Fibroblast of skin of scalp (primary cell): ENCODE measurements at regions not wholly inside any gene's neighbourhood (a gene's known extent, or its start where the extent isn't known, plus 50 kb on each side); places are given as distances from the start of the nearest gene placed in this dataset.
"Not testable (repeated sequence)": the region's sequence is repeated elsewhere in the genome, so short reads cannot be mapped to it uniquely, and the experiment has no call there.

Source experiments
- DNase-seq: peaks from one replicate; pipeline ENCODE4 v3.0.0-alpha.2; 2013

- no peak for DNase-seq
These were observed 150.3 kb upstream of the ETV3 start for GRCh38 chr1:157288492-157288891.

DNA sequence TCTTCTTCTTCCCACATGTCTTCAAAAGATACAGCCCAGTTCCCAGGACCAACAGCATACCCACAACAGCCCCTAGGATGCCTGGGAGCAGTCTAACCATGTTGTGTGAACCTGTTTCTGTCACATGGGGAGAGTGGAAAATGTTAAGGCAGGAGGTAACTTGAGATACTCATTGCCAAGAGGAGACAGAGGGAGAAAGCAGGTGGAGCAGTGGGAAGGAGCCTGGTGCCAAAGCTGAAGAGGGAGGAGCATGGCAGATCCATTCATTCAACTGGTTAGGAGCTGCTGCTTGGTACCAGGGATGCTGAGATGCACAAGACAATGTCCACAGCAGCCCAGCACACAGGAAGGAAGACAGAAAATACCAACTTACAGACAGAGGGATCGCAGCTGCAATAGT is 149.8 kb upstream of the ETV3 start:
- DNase-seq, result no peak

- no peak for DNase-seq
These were observed 149.3 kb upstream of the ETV3 start for GRCh38 chr1:157287462-157287861.

DNA sequence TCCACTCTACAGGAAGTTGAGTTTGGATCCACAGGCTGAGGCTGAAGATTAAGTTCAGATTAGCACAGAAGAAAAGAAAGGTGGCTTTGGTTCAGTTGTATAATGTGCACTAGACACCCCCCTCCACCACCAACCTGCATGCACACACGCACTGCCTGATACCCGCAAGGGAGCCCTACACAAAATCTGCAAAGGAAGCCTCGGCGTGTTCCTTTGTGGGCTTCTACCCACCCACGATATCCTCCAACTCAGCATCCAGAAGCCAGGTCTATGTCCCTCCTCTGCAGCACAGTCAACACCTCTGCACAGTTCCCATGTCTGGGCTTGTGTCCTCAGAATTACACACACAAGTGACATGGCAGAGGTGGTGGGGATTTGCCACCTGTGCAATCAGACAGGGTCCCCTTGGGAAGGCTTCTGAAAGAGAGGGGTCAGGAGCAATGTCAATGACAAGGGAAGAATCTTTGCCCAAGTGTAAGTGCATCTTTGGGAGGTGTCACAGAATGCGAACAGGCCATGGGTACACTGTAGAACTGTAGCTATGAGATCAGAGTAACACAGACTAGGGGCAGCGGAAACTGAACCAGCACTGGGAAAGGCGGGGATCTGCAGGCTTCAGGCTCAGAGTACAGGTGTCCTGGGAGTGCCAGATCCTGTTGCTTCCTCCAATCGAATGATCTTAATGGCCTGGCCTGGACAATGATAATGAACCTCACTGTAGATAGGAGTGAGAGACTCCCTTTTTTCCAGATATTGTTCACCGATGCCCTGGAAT is 148.6 kb upstream of the ETV3 start:
- no peak for DNase-seq

- no peak for DNase-seq
These were observed 147.9 kb upstream of the ETV3 start for GRCh38 chr1:157286096-157286495.

- DNase-seq, result no peak
These were observed 146.3 kb upstream of the ETV3 start for GRCh38 chr1:157284451-157284850.

DNA sequence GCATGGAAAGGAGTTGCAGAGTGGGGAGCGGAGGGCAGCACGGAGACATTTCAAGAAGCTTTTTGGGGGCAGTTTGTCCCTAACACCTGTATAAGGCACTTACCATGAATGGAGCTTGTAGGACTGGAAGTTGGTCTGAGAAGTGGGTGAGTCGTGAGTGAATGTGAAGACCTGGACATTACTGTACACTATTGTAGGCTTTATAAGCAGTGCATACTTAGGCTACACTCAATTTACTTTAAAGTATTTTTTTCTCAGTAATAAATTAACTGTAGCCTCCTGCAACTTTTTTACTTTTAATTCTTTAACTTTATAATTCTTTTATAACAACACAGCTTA is 141.6 kb upstream of the ETV3 start:
- no peak for DNase-seq

DNA sequence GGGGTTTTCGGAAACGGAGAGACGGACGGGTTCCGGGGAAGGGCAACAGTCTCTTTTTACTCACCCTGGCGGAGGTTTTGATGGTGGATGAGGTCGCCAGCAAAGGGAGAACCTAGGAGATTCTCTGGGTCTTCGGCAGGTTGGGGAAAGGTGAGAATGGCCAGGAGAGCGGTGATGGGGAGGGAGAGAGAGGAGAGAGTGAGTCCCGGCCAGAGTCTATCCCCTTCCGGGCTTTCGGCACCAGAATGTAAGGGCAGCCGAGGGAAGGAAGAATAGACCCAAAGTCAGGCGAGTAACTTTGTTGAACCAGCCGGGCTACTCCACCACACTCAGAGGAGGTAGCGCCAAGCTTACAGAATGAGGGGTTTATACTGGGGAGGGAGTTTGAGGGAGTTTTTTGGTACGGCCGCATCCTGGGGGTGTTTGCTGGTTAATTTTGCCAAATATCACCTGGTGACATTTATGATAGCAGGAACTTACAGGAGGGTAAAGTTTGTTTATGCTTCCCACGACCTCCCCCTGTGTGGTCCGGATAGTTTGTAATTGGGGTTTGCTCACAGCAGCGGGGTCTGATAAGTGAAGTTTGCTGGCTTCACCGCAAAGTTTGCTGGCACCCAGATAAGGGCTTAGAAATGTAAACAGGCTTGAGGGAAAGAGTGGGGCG is 141.1 kb upstream of the ETV3 start:
- DNase-seq, result no peak

DNA sequence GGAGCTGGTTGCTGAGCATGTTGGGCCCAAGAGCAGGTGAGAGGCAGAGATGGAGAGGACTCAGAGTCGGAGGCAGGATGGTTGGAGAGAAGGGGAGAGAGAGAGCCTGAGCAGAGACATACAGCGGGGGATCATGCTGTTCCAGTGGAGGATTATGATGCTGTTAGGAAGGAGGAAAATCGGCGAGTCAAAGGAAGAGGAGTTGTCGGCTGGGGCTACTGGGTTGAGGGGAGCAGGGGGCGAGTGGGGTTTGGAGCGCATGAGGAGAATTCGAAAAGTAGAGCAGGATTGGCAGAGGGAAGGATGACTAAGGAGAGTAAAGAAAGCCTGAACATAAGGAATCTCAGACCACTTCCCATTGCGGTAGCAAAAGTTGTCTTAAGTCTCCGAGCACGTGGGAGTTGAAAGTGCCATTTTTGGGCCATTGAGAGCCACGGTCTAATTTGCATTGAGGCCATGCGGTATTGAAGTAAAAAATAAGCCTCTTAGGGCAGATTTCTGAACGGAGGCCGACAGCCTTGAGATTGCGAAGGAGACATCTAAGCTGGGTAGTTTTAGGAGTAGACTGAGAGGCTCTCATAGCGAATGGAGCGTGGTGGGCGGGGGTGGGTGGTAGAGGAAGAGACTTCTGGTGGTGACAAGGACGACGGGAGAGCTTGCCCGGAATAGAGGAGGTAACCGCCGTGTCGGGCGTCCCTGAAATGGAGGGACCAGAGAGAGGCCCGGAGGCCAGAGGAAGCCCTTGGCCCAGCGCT is 140.4 kb upstream of the ETV3 start:
- DNase-seq, result no peak

DNA sequence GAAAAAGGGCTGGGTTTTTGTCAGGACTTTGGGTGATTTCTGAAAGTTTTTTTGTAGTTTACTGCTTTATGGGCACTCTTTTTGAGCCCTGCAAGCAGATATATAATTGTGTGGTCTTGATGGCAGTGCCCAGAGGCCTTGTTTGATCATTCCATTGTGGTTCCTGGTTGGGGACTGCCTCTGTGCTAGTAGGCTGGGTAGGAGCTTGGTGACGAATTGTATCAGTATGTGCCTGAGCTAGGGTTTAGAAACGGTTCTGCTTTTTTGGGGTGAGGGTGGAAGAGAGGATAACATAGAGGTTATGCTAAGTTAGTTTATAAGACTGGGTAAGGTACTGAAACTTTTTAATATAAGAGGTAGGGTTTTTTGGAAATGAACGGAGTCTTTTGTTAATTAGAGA is 139.7 kb upstream of the ETV3 start:
- DNase-seq, result no peak

DNA sequence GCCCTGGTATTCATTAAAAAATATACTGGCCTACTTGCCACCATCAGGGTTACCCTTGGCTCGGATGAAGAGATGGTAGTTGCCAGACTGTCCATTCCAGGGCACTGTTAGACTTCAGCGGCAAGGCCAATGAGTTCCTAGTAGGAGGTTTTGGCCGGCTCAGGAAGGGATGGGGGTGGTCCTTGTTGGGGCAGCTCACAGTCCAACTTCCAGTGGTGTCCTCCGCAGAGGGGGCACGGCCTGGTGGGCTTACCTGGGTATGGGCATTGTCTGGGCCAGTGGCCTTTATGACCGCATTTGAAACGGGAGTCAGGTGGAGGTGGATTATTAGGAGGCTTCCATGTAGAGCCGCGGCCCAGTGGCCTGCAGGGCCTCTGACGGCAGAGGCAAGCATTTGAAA is 139.1 kb upstream of the ETV3 start:
- DNase-seq, result no peak

DNA sequence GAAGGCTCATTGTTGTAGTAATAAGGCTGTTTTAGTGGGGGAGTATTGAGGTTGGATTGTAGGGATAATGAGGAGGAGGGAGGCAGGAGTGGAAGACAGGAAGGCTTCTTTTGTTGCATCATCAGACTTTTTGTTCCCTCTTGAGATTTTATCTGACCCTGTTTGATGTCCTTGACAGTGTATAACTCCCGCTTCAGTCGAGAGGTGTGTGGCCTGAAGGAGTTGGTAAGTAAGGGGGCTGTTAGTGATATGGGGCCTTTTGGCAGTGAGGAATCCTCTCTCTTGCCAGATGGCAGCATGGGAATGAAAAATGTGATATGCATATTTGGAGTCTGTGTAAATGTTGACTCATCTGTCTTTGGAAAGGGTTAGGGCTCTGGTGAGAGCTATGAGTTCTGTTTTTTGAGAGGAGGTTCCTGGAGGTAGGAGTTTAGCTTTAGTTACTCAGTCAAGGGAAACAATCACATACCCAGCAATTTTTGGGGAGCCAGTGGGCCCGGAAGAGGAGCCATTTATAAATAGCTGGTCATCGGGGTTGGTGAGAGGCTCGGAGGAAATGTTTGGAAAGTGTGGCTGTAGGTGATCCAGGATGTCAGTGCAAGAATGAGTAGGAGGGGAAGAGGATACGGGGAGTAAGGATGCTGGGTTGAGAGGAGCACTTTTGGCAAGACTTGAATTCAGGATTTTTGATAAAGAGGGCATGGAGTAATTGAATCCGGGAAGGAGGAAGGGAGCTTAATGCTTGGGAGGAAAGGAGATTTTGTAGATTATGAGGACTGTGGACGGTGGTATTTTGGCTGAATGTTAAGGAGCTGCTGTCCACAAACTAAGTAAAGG is 136.7 kb upstream of the ETV3 start:
- DNase-seq, result peak; percentile 62

- no peak for DNase-seq
These were observed 134.7 kb upstream of the ETV3 start for GRCh38 chr1:157272729-157273524.

DNA sequence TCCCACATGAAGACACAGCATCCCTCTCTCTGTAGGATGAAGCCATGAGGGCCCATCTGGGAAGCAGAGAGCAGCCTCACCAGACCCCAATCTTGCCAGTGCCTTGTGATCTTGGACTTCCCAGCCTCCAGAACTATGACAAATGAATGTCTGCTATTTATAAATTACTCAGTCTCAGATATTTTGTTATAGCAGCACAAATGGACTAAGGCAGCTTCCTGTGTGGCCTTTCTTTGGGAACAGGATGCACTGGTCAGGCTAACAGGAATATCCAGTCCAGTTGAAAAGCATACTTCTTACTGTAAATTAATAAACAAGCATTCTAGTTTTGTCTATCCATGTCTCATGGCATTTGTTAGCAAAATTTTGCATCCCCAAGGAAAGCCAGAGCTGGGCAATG is 134.1 kb upstream of the ETV3 start:
- no peak for DNase-seq

DNA sequence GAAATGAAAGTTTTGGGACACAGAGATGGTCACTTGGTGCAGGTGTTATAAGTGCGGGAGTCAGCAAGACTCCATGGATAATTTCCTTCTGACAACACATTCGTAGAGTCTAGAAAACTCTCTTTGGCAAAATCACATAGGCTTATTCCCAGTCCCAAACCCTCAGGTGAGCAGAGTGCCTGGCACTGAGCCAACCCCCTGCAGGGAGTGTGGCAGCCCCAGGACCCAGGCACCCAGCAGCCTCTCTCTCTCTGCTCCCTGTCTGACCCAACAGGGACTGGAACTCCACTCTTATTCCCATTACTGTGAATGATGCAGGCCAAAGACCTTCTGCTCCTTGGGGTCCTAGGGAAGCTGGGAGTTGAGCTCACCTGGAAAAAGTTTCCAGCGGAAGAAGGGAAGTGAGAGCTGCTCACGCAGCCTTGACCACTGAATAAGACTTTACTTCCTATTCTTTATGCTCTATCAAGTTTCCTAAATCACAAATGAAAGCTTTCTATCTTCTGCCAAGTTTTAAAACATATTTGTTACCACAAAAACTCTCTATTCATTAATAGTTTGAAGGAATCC is 132.6 kb upstream of the ETV3 start:
- DNase-seq, result no peak

- no peak for DNase-seq
These were observed 131.6 kb upstream of the ETV3 start for GRCh38 chr1:157269656-157270375.

- DNase-seq, result no peak
These were observed 124.7 kb upstream of the ETV3 start for GRCh38 chr1:157262891-157263290.

DNA sequence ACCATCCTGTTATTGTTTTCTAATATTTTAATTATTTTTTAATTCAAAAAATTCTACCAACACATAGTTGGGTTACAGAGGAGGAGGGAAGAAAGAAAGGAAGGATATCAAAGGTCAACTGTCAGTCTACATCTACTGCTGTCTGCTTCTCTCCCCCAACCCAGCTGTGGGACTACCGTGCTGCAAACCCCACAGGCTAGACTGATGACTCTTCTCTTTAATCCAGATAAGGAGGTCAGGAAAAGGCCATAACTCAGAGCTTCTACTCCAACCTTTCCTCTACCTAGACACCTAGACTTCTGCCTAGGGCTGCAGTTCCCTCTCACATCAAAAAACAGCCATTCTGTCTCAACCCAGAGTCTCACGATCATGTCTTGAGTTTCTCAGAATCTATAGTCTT is 124.2 kb upstream of the ETV3 start:
- DNase-seq, result no peak

DNA sequence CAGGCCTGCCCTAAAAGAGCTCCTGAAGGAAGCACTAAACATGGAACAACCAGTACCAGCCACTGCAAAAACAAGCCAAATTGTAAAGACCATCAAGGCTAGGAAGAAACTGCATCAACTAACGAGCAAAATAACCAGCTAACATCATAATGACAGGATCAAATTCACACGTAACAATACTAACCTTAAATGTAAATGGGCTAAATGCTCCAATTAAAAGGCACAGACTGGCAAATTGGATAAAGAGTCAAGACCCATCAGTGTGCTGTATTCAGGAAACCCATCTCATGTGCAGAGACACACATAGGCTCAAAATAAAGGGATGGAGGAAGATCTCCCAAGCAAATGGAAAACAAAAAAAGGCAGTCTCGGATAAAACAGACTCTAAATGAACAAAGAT is 117.7 kb upstream of the ETV3 start:
- not testable (repeated sequence) for DNase-seq

- not testable (repeated sequence) for DNase-seq
These were observed 116.0 kb upstream of the ETV3 start for GRCh38 chr1:157254183-157254582.

DNA sequence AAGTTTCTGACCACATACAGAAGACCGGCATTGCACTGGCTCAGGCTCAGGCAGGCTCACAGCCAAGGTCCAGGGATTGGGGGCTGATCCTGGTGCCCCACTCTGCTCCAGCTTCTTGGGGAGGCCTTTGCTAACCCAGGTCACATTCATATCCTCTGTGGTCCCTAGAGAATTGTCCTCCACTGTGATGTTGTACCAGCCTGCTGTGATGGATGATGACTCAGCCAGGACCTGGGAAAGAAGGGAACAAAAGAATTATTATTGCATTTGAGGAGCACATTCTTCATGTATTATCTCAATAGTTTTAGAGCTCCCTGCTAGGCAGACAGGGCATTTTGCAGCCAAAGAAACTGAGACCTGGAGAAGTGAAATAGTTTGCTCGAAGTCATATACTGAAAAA is 114.3 kb upstream of the ETV3 start:
- peak; percentile 50 for DNase-seq
